WERI-Rb-1 (cell line): ENCODE measurements at regions not wholly inside any gene's neighbourhood (a gene's known extent, or its start where the extent isn't known, plus 50 kb on each side); places are given as distances from the start of the nearest gene placed in this dataset.

Experiments
- DNase-seq: peaks from one replicate; pipeline ENCODE4 v3.0.0-alpha.2; 2020
- H3K27ac ChIP-seq: fragments of 250-450 bp; sonication (Bioruptor Pico); 2 replicates; pipeline ENCODE4 v1.5.1; 2020; ENCODE audit warnings: mild to moderate bottlenecking, moderate library complexity
- H3K27me3 ChIP-seq: fragments of 250-450 bp; sonication (Bioruptor Pico); 2 replicates; pipeline ENCODE4 v1.5.1; 2021; ENCODE audit warnings: mild to moderate bottlenecking, low read depth, moderate library complexity; ENCODE audit not compliant: insufficient read depth, severe bottlenecking
- H3K36me3 ChIP-seq: fragments of 250-450 bp; sonication (Bioruptor Pico); 2 replicates; pipeline ENCODE4 v1.5.1; 2020; ENCODE audit warnings: mild to moderate bottlenecking, moderate library complexity
- H3K4me3 ChIP-seq: 2 replicates; pipeline ENCODE4 v1.5.1; 2011; ENCODE audit warnings: low read depth, mild to moderate bottlenecking, control low read depth, low read length
- H3K9me3 ChIP-seq: fragments of 250-450 bp; sonication (Bioruptor Pico); 2 replicates; pipeline ENCODE4 v1.5.1; 2021; ENCODE audit warnings: mild to moderate bottlenecking, moderate library complexity; ENCODE audit not compliant: severe bottlenecking
- CTCF ChIP-seq: IDR thresholded peaks from 2 replicates; pipeline ENCODE4 v1.5.1; 2011; ENCODE audit warnings: low read depth, mild to moderate bottlenecking, control low read depth, inconsistent platforms, low read length

- Histone ChIP-seq H3K27me3 (no peaks in the 10 kb centered on the region), H3K4me3 (no peak overlapping the region), H3K27ac (no peak overlapping the region), H3K36me3 (no peaks in the 10 kb centered on the region), H3K9me3 (no peaks in the 10 kb centered on the region)
- DNase-seq: no peak
- no peak for TF ChIP-seq CTCF
Observed at GRCh38 chr11:107232451-107232850, 214.2 kb upstream of the GUCY1A2 start.

GRCh38 chr11:107224836-107225235, 206.6 kb upstream of the GUCY1A2 start:
- Histone ChIP-seq H3K27ac (no peak overlapping the region), H3K36me3 (no peaks in the 10 kb centered on the region), H3K4me3 (no peak overlapping the region), H3K9me3 (no peaks in the 10 kb centered on the region), H3K27me3 (no peaks in the 10 kb centered on the region)
- no peak for DNase-seq
- no peak for TF ChIP-seq CTCF

- no peaks in the 10 kb centered on the region for H3K36me3 ChIP-seq
- H3K9me3 ChIP-seq: no peaks in the 10 kb centered on the region
- no peak for DNase-seq
- H3K4me3 ChIP-seq: no peak overlapping the region
- H3K27ac ChIP-seq: no peak overlapping the region
- H3K27me3 ChIP-seq: no peaks in the 10 kb centered on the region
- no peak for TF ChIP-seq CTCF
Observed at GRCh38 chr11:107222916-107223460, 204.7 kb upstream of the GUCY1A2 start.

GRCh38 chr11:107222431-107222830, 204.2 kb upstream of the GUCY1A2 start:
- TF ChIP-seq CTCF: no peak
- DNase-seq: no peak
- no peak overlapping the region for H3K27ac ChIP-seq

GRCh38 chr11:107221748-107222285, 203.5 kb upstream of the GUCY1A2 start:
- Histone ChIP-seq H3K4me3 (no peak overlapping the region), H3K27ac (no peak overlapping the region), H3K9me3 (no peaks in the 10 kb centered on the region), H3K36me3 (no peaks in the 10 kb centered on the region), H3K27me3 (no peaks in the 10 kb centered on the region)
- no peak for TF ChIP-seq CTCF
- DNase-seq: no peak

More at GRCh38 chr11:107222431-107222830, 204.2 kb upstream of the GUCY1A2 start:
- Histone ChIP-seq H3K4me3 (no peak overlapping the region), H3K36me3 (no peaks in the 10 kb centered on the region), H3K9me3 (no peaks in the 10 kb centered on the region), H3K27me3 (no peaks in the 10 kb centered on the region)
